CD14-positive monocyte (primary cell): ENCODE measurements at regions not wholly inside any gene's neighbourhood (a gene's known extent, or its start where the extent isn't known, plus 50 kb on each side); places are given as distances from the start of the nearest gene placed in this dataset.

ENCODE experiments used
- DNase-seq, 3 donors: peaks; one replicate each; pipeline ENCODE4 v3.0.0-alpha.2; 2011 to 2022
- H2AFZ ChIP-seq: 2 replicates; pipeline ENCODE4 v1.6.0; 2012; ENCODE audit warnings: mild to moderate bottlenecking, low read depth, low read length, inconsistent platforms; ENCODE audit not compliant: insufficient read depth, poor library complexity, severe bottlenecking
- H3K27ac ChIP-seq, 2 donors: 1 replicate in 1 of 2; 2 replicates in 1 of 2; pipeline ENCODE4 v1.5.1; 2012 to 2013; ENCODE audit warnings: low read length in 2 of 2, control low read depth in 1 of 2, inconsistent platforms in 1 of 2, low read depth in 1 of 2, mild to moderate bottlenecking in 1 of 2
- H3K27me3 ChIP-seq, 2 donors: one replicate each; pipeline versions ENCODE4 v1.6.0 to v1.6.1; 2011 to 2013; ENCODE audit warnings: low read length in 2 of 2; ENCODE audit not compliant: control insufficient read depth in 2 of 2, insufficient read depth in 2 of 2
- H3K36me3 ChIP-seq, 2 donors: replicated peaks in 1 of 2; 1 replicate in 1 of 2; 2 replicates in 1 of 2; pipeline versions ENCODE4 v1.5.1 to v1.6.1; 2012 to 2013; ENCODE audit warnings: low read length in 2 of 2, control low read depth in 1 of 2, inconsistent platforms in 1 of 2, mild to moderate bottlenecking in 1 of 2; ENCODE audit not compliant: insufficient read depth in 2 of 2, control insufficient read depth in 1 of 2
- H3K4me1 ChIP-seq, 2 donors: 1 replicate in 1 of 2; 2 replicates in 1 of 2; pipeline versions ENCODE4 v1.5.1 to v1.6.1; 2012 to 2013; ENCODE audit warnings: low read length in 2 of 2, control low read depth in 1 of 2, inconsistent platforms in 1 of 2, mild to moderate bottlenecking in 1 of 2, moderate library complexity in 1 of 2; ENCODE audit not compliant: insufficient read depth in 2 of 2, control insufficient read depth in 1 of 2
- H3K4me2 ChIP-seq: replicated peaks from 2 replicates; pipeline ENCODE3; 2012; ENCODE audit warnings: low read length, moderate library complexity, mild to moderate bottlenecking; ENCODE audit not compliant: poor library complexity, severe bottlenecking; ENCODE audit errors: extremely low read depth
- H3K4me3 ChIP-seq, 3 experiments: fragments of 200-600 bp in 1 of 3; sonication (generic) in 1 of 3; replicated peaks in 1 of 3; 1 replicate in 2 of 3; 2 replicates in 1 of 3; pipeline ENCODE4 v1.5.1; 2011 to 2013; ENCODE audit warnings: low read length in 3 of 3, mild to moderate bottlenecking in 3 of 3, control low read depth in 2 of 3, low read depth in 2 of 3, inconsistent platforms in 1 of 3, moderate library complexity in 1 of 3
- H3K79me2 ChIP-seq: 2 replicates; pipeline ENCODE4 v1.6.0; 2012; ENCODE audit warnings: mild to moderate bottlenecking, control low read depth, inconsistent platforms, low read length, moderate library complexity; ENCODE audit not compliant: insufficient read depth
- H3K9ac ChIP-seq: 2 replicates; pipeline ENCODE4 v1.6.0; 2017; ENCODE audit warnings: low read length, mild to moderate bottlenecking; ENCODE audit not compliant: insufficient read depth, poor library complexity, severe bottlenecking
- H3K9me3 ChIP-seq, 2 donors: replicated peaks in 1 of 2; 1 replicate in 1 of 2; 2 replicates in 1 of 2; pipeline versions ENCODE4 v1.5.1 to v1.6.1; 2012 to 2013; ENCODE audit warnings: low read length in 2 of 2, control low read depth in 1 of 2; ENCODE audit not compliant: control insufficient read depth in 1 of 2, insufficient read depth in 1 of 2
- H4K20me1 ChIP-seq: 2 replicates; pipeline ENCODE4 v1.6.0; 2012; ENCODE audit warnings: mild to moderate bottlenecking, low read length, control low read depth, moderate library complexity; ENCODE audit not compliant: insufficient read depth
- H3K27ac Mint-ChIP-seq, 7 donors: one replicate each; pipeline ENCODE4 v1.8.0; 2020; ENCODE audit warnings: mild to moderate bottlenecking in 7 of 7, mixed read lengths in 7 of 7, moderate library complexity in 6 of 7, inconsistent platforms in 2 of 7
- H3K27me3 Mint-ChIP-seq, 3 donors: one replicate each; pipeline ENCODE4 v1.8.0; 2021 to 2022; ENCODE audit warnings: low read depth in 3 of 3, mild to moderate bottlenecking in 3 of 3, mixed read lengths in 3 of 3, moderate library complexity in 3 of 3, inconsistent platforms in 1 of 3
- H3K36me3 Mint-ChIP-seq, 2 donors: one replicate each; pipeline ENCODE4 v1.8.0; 2020; ENCODE audit warnings: mixed read lengths in 2 of 2, inconsistent platforms in 1 of 2, mild to moderate bottlenecking in 1 of 2
- H3K4me1 Mint-ChIP-seq: one replicate; pipeline ENCODE4 v1.8.0; 2020; ENCODE audit warnings: mild to moderate bottlenecking, mixed read lengths
- H3K4me3 Mint-ChIP-seq, 2 donors: one replicate each; pipeline ENCODE4 v1.8.0; 2020; ENCODE audit warnings: mild to moderate bottlenecking in 2 of 2, mixed read lengths in 2 of 2, moderate library complexity in 1 of 2
- H3K9me3 Mint-ChIP-seq, 7 donors: one replicate each; pipeline ENCODE4 v1.8.0; 2020 to 2022; ENCODE audit warnings: mixed read lengths in 7 of 7, mild to moderate bottlenecking in 6 of 7, moderate library complexity in 6 of 7, inconsistent platforms in 2 of 7
- CTCF ChIP-seq: fragments of 200-600 bp; IDR thresholded peaks from one replicate; pipeline ENCODE4 v1.8.0; 2022; ENCODE audit warnings: antibody characterized with exemption, mild to moderate bottlenecking
- WGBS: methylation state at CpG from one replicate; pipeline ENCODE4 v1.1.5; 2013; ENCODE audit warnings: missing lambda C conversion rate; ENCODE audit not compliant: insufficient coverage; 5-methylcytosine and 5-hydroxymethylcytosine counted together
- intact Hi-C, 2 donors: fragments of 100-400 bp; cut with micrococcal nuclease; formaldehyde crosslinking; loops; one replicate each; pipeline versions ENCODE4 v1.15.0 to v1.15.1; 2023

- H3K9me3 Mint-ChIP-seq, result peaks cover 0 to 3% (median 1%) of the 10 kb centered on the region in 7 donors
- WGBS, result 96% methylated on average over 5 of the region's 10 CpGs
These were observed 450.0 kb downstream of the GATA3 start for GRCh38 chr10:8504499-8504898.

GRCh38 chr10:8507156-8507555, 452.7 kb downstream of the GATA3 start:
- no peak overlapping the region for H3K4me3 ChIP-seq
- H3K4me1 ChIP-seq, result no peaks in the 10 kb centered on the region
- no peak for TF ChIP-seq CTCF
- no peaks in the 10 kb centered on the region for H3K27me3 ChIP-seq
- H3K9me3 Mint-ChIP-seq, result peaks cover 0 to 3% (median 0%) of the 10 kb centered on the region in 7 donors
- H3K9ac ChIP-seq, result no peak overlapping the region
- intact Hi-C loops, result no loop called here
- H3K4me3 Mint-ChIP-seq, result no peak overlapping the region
- H3K27ac ChIP-seq, result no peak overlapping the region
- WGBS, result no CpG with 5 or more reads among the region's 3 CpGs
- no peaks in the 10 kb centered on the region for H3K36me3 ChIP-seq
- H4K20me1 ChIP-seq, result no peaks in the 10 kb centered on the region
- H2AFZ ChIP-seq, result no peak overlapping the region
- no peak overlapping the region for H3K4me2 ChIP-seq
- H3K27me3 Mint-ChIP-seq, result peaks cover 2 to 3% (median 2%) of the 10 kb centered on the region in 3 donors
- H3K9me3 ChIP-seq, result no peaks in the 10 kb centered on the region
- H3K27ac Mint-ChIP-seq, result no peak overlapping the region
- no peaks in the 10 kb centered on the region for H3K79me2 ChIP-seq
- no peaks in the 10 kb centered on the region for H3K4me1 Mint-ChIP-seq
- DNase-seq, result no peak
- no peaks in the 10 kb centered on the region for H3K36me3 Mint-ChIP-seq

More at GRCh38 chr10:8504499-8504898, 450.0 kb downstream of the GATA3 start:
- Histone ChIP-seq H3K4me2 (no peak overlapping the region), H3K9ac (no peak overlapping the region), H3K79me2 (no peaks in the 10 kb centered on the region), H3K27me3 (no peaks in the 10 kb centered on the region), H3K36me3 (no peaks in the 10 kb centered on the region), H3K4me3 (no peak overlapping the region), H4K20me1 (no peaks in the 10 kb centered on the region), H2AFZ (no peak overlapping the region), H3K4me1 (no peaks in the 10 kb centered on the region), H3K27ac (no peak overlapping the region), H3K9me3 (no peaks in the 10 kb centered on the region)
- intact Hi-C loops, result no loop called here
- Mint-ChIP-seq H3K36me3 (no peaks in the 10 kb centered on the region), H3K4me3 (no peak overlapping the region), H3K4me1 (no peaks in the 10 kb centered on the region), H3K27ac (no peak overlapping the region), H3K27me3 (peaks cover 0 to 3% (median 0%) of the 10 kb centered on the region in 3 donors)
- no peak for DNase-seq
- no peak for TF ChIP-seq CTCF
